ENCODE measurements at regions not wholly inside any gene's neighbourhood (a gene's known extent, or its start where the extent isn't known, plus 50 kb on each side); places are given as distances from the start of the nearest gene placed in this dataset.

DNA sequence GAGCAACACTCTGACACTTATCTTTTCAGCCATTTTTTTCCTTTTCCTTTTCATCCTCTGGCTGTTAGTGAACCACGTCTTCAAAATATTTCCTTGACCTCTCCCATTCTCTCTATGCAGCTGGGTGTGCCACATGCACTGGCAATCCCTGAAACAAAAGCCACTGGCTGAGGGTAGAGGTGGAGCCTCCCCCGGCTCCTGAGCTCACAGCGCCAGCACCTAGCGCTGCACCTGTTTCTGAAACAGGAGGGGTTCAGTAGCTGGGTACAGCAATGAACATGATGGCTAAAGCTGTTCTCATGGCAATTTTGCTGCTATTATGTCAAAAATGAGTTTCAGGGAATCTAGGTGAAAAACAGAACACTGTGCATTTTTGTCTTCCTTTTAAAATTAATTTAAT, 314.7 kb upstream of the ATP10A start:
- no peaks in the 10 kb centered on the region for H3K9me3 ChIP-seq (ENCODE audit: control insufficient read depth, insufficient read depth, low read depth, low read length)
- TF ChIP-seq ZNF473 (tag by site-specific recombination; IDR thresholded peaks at IDR 0.05) (no peak), ZBTB48 (tag by site-specific recombination; IDR thresholded peaks at IDR 0.05) (no peak), ZSCAN23 (tag by site-specific recombination; IDR thresholded peaks at IDR 0.05) (no peak), ZNF138 (tag by site-specific recombination; IDR thresholded peaks at IDR 0.05; ENCODE audit: borderline replicate concordance) (no peak)
- H3K36me3 ChIP-seq (ENCODE audit: control insufficient read depth in 2 of 2, insufficient read depth in 1 of 2, low read length in 2 of 2), result no peaks in the 10 kb centered on the region
- CTCF ChIA-PET, result interaction anchor here (0.6 kb wide), 1 partner anchor 91 kb away, joined by 3 read pairs; no protein-coding TSS in a partner anchor
- no peaks in the 10 kb centered on the region for H3K4me1 ChIP-seq (ENCODE audit: control insufficient read depth, insufficient read depth, low read length)
- H3K27ac ChIP-seq (ENCODE audit: extremely low read depth, low read depth, low read length), result no peak overlapping the region
- no peak overlapping the region for H3K4me3 ChIP-seq (ENCODE audit: low read depth, low read length)
- POLR2A ChIA-PET, result no interaction called here

DNA sequence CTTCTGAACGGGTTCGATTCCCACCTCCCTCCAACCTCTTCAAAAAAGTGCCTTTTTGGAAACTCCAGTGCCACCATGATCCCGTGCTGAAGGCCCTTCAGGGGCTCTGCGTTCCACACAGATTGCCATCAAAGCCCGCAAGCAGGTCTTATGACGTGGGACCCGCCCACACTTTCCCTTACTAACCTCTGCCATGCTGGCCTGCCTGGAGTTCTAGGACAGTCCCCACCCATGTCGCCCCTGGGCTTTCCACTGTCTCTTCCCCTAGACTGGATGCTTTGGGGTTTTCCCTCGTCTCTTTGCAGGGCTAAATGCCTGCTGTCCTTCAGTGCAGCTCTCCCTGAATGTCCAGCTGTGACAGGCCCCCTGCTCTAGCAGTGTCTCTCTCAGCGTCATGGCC, 313.7 kb upstream of the ATP10A start:
- no peaks in the 10 kb centered on the region for H3K36me3 ChIP-seq (ENCODE audit: control insufficient read depth in 2 of 2, insufficient read depth in 1 of 2, low read length in 2 of 2)
- no peaks in the 10 kb centered on the region for H3K4me1 ChIP-seq (ENCODE audit: control insufficient read depth, insufficient read depth, low read length)
- ChIA-PET CTCF (no interaction called here), POLR2A (no interaction called here)
- TF ChIP-seq, protein P1, sequence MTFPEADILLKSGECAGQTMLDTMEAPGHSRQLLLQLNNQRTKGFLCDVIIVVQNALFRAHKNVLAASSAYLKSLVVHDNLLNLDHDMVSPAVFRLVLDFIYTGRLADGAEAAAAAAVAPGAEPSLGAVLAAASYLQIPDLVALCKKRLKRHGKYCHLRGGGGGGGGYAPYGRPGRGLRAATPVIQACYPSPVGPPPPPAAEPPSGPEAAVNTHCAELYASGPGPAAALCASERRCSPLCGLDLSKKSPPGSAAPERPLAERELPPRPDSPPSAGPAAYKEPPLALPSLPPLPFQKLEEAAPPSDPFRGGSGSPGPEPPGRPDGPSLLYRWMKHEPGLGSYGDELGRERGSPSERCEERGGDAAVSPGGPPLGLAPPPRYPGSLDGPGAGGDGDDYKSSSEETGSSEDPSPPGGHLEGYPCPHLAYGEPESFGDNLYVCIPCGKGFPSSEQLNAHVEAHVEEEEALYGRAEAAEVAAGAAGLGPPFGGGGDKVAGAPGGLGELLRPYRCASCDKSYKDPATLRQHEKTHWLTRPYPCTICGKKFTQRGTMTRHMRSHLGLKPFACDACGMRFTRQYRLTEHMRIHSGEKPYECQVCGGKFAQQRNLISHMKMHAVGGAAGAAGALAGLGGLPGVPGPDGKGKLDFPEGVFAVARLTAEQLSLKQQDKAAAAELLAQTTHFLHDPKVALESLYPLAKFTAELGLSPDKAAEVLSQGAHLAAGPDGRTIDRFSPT (tag by site-specific recombination; IDR thresholded peaks at IDR 0.05), result no peak
- TF ChIP-seq ZNF274 (IDR thresholded peaks at IDR 0.05; ENCODE audit: low read length) (no peak), ZNF274 (tag by site-specific recombination; IDR thresholded peaks at IDR 0.05; ENCODE audit: borderline replicate concordance) (no peak), EGR2 (tag by site-specific recombination; IDR thresholded peaks at IDR 0.05; ENCODE audit: low read depth) (no peak), OSR2 (tag by site-specific recombination; IDR thresholded peaks at IDR 0.05) (no peak), ZNF354C (tag by site-specific recombination; IDR thresholded peaks at IDR 0.05; ENCODE audit: borderline replicate concordance, low read depth) (no peak), ZNF16 (tag by site-specific recombination; IDR thresholded peaks at IDR 0.05; ENCODE audit: low read depth) (no peak), ZNF266 (tag by site-specific recombination; IDR thresholded peaks at IDR 0.05; ENCODE audit: low read depth) (no peak), ZNF585B (tag by site-specific recombination; IDR thresholded peaks at IDR 0.05) (no peak)
- TF ChIP-seq, protein P2, sequence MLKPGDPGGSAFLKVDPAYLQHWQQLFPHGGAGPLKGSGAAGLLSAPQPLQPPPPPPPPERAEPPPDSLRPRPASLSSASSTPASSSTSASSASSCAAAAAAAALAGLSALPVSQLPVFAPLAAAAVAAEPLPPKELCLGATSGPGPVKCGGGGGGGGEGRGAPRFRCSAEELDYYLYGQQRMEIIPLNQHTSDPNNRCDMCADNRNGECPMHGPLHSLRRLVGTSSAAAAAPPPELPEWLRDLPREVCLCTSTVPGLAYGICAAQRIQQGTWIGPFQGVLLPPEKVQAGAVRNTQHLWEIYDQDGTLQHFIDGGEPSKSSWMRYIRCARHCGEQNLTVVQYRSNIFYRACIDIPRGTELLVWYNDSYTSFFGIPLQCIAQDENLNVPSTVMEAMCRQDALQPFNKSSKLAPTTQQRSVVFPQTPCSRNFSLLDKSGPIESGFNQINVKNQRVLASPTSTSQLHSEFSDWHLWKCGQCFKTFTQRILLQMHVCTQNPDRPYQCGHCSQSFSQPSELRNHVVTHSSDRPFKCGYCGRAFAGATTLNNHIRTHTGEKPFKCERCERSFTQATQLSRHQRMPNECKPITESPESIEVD (tag by site-specific recombination; IDR thresholded peaks at IDR 0.05), result no peak
- TF ChIP-seq, protein P3, sequence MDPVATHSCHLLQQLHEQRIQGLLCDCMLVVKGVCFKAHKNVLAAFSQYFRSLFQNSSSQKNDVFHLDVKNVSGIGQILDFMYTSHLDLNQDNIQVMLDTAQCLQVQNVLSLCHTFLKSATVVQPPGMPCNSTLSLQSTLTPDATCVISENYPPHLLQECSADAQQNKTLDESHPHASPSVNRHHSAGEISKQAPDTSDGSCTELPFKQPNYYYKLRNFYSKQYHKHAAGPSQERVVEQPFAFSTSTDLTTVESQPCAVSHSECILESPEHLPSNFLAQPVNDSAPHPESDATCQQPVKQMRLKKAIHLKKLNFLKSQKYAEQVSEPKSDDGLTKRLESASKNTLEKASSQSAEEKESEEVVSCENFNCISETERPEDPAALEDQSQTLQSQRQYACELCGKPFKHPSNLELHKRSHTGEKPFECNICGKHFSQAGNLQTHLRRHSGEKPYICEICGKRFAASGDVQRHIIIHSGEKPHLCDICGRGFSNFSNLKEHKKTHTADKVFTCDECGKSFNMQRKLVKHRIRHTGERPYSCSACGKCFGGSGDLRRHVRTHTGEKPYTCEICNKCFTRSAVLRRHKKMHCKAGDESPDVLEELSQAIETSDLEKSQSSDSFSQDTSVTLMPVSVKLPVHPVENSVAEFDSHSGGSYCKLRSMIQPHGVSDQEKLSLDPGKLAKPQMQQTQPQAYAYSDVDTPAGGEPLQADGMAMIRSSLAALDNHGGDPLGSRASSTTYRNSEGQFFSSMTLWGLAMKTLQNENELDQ (tag by site-specific recombination; IDR thresholded peaks at IDR 0.05; ENCODE audit: low read depth), result no peak
- H3K4me3 ChIP-seq (ENCODE audit: low read depth, low read length), result no peak overlapping the region
- no peak overlapping the region for H3K27ac ChIP-seq (ENCODE audit: extremely low read depth, low read depth, low read length)
- H3K9me3 ChIP-seq (ENCODE audit: control insufficient read depth, insufficient read depth, low read depth, low read length), result no peaks in the 10 kb centered on the region

DNA sequence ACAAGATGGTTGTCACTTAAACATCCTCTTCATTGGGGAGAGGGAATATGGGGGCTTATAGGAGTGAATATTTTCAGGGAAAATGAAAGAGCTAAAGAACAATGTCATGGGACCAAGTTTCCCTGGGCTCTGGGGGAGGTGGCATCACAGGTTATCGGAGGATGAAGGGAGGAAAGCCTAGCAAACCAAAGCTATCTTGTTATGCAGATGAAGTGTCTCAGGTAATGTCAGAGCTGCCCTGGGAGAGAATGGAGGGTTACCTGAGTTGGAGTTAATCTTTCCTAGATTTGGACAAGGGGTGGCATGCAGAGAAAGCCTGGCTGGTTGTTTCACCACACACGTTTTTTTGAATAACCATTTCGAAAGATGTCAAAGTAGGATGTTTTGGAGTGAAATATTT, 308.1 kb upstream of the ATP10A start:
- Histone ChIP-seq H3K9me3 (ENCODE audit: control insufficient read depth, insufficient read depth, low read depth, low read length) (no peaks in the 10 kb centered on the region), H3K36me3 (ENCODE audit: control insufficient read depth in 2 of 2, insufficient read depth in 1 of 2, low read length in 2 of 2) (no peaks in the 10 kb centered on the region), H3K4me1 (ENCODE audit: control insufficient read depth, insufficient read depth, low read length) (no peaks in the 10 kb centered on the region), H3K4me3 (ENCODE audit: low read depth, low read length) (no peak overlapping the region), H3K27ac (ENCODE audit: extremely low read depth, low read depth, low read length) (no peak overlapping the region)
- ChIA-PET POLR2A (no interaction called here), CTCF (no interaction called here)
- TF ChIP-seq, protein P4, sequence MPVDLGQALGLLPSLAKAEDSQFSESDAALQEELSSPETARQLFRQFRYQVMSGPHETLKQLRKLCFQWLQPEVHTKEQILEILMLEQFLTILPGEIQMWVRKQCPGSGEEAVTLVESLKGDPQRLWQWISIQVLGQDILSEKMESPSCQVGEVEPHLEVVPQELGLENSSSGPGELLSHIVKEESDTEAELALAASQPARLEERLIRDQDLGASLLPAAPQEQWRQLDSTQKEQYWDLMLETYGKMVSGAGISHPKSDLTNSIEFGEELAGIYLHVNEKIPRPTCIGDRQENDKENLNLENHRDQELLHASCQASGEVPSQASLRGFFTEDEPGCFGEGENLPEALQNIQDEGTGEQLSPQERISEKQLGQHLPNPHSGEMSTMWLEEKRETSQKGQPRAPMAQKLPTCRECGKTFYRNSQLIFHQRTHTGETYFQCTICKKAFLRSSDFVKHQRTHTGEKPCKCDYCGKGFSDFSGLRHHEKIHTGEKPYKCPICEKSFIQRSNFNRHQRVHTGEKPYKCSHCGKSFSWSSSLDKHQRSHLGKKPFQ (tag by site-specific recombination; IDR thresholded peaks at IDR 0.05), result no peak
- TF ChIP-seq ZXDB (tag by site-specific recombination; IDR thresholded peaks at IDR 0.05), result no peak
- TF ChIP-seq ZNF792 (tag by site-specific recombination; IDR thresholded peaks at IDR 0.05), result no peak
- no peak for TF ChIP-seq SCRT1 (tag by site-specific recombination; IDR thresholded peaks at IDR 0.05; ENCODE audit: borderline replicate concordance)
- no peak for TF ChIP-seq SCRT2 (tag by site-specific recombination; IDR thresholded peaks at IDR 0.05)
- TF ChIP-seq, protein P5, sequence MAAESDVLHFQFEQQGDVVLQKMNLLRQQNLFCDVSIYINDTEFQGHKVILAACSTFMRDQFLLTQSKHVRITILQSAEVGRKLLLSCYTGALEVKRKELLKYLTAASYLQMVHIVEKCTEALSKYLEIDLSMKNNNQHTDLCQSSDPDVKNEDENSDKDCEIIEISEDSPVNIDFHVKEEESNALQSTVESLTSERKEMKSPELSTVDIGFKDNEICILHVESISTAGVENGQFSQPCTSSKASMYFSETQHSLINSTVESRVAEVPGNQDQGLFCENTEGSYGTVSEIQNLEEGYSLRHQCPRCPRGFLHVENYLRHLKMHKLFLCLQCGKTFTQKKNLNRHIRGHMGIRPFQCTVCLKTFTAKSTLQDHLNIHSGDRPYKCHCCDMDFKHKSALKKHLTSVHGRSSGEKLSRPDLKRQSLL (tag by site-specific recombination; IDR thresholded peaks at IDR 0.05), result no peak
- TF ChIP-seq, protein P6, sequence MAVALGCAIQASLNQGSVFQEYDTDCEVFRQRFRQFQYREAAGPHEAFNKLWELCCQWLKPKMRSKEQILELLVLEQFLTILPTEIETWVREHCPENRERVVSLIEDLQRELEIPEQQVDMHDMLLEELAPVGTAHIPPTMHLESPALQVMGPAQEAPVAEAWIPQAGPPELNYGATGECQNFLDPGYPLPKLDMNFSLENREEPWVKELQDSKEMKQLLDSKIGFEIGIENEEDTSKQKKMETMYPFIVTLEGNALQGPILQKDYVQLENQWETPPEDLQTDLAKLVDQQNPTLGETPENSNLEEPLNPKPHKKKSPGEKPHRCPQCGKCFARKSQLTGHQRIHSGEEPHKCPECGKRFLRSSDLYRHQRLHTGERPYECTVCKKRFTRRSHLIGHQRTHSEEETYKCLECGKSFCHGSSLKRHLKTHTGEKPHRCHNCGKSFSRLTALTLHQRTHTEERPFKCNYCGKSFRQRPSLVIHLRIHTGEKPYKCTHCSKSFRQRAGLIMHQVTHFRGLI (tag by site-specific recombination; IDR thresholded peaks at IDR 0.05), result no peak

Data from HEK293 (cell line).